Tibial nerve (tissue), 4 donors: ENCODE measurements at regions not wholly inside any gene's neighbourhood (a gene's known extent, or its start where the extent isn't known, plus 50 kb on each side); places are given as distances from the start of the nearest gene placed in this dataset.
A peak's percentile ranks its signal among the peaks of the same experiment; 100 is the strongest.
"Not testable (repeated sequence)": the region's sequence is repeated elsewhere in the genome, so short reads cannot be mapped to it uniquely, and the experiment has no call there.

Experiments
- DNase-seq, 2 donors: peaks; one replicate each; pipeline ENCODE4 v3.0.0-alpha.2; 2019; ENCODE audit warnings: low spot score in 2 of 2
- H3K27ac ChIP-seq, 4 donors: fragments of 200-600 bp; sonication (generic) in 3 of 4; one replicate each; pipeline ENCODE4 v1.5.1; 2017 to 2019; ENCODE audit warnings: mild to moderate bottlenecking in 1 of 4
- H3K27me3 ChIP-seq, 2 donors: fragments of 200-600 bp; sonication (generic) in 1 of 2; one replicate each; pipeline versions ENCODE4 v1.5.1 to v1.6.0; 2017 to 2019
- H3K36me3 ChIP-seq, 3 donors: fragments of 200-600 bp; sonication (generic); one replicate each; pipeline ENCODE4 v1.5.1; 2018 to 2019
- H3K4me1 ChIP-seq, 4 donors: fragments of 200-600 bp; sonication (generic) in 3 of 4; one replicate each; pipeline ENCODE4 v1.5.1; 2017 to 2019
- H3K4me3 ChIP-seq, 4 donors: fragments of 200-600 bp; sonication (generic) in 3 of 4; one replicate each; pipeline ENCODE4 v1.5.1; 2017 to 2019; ENCODE audit warnings: mild to moderate bottlenecking in 1 of 4, moderate library complexity in 1 of 4
- H3K9me3 ChIP-seq, 4 donors: fragments of 200-600 bp; sonication (generic) in 3 of 4; one replicate each; pipeline ENCODE4 v1.5.1; 2017 to 2019
- CTCF ChIP-seq, 5 experiments: fragments of 200-600 bp in 3 of 5; fragments of 450-650 bp in 2 of 5; sonication (generic) in 3 of 5; IDR thresholded peaks; one replicate each; pipeline ENCODE4 v1.5.1; 2016 to 2019; ENCODE audit warnings: antibody characterized with exemption in 5 of 5, mild to moderate bottlenecking in 3 of 5, moderate library complexity in 2 of 5
- EP300 ChIP-seq, 2 donors: sonication (generic); formaldehyde crosslinking; IDR thresholded peaks; one replicate each; pipeline ENCODE4 v1.6.1; 2017; ENCODE audit warnings: antibody characterized with exemption in 2 of 2, mild to moderate bottlenecking in 1 of 2
- POLR2A ChIP-seq, 2 donors: fragments of 450-650 bp; IDR thresholded peaks; one replicate each; pipeline ENCODE4 v1.6.1; 2017; ENCODE audit warnings: antibody characterized with exemption in 2 of 2, mild to moderate bottlenecking in 2 of 2, moderate library complexity in 2 of 2
- WGBS, 2 donors: methylation state at CpG; one replicate each; pipeline ENCODE4 v1.1.5; 2018; 5-methylcytosine and 5-hydroxymethylcytosine counted together

GRCh38 chr9:108033976-108034964, 544.7 kb upstream of the KLF4 start:
- TF ChIP-seq POLR2A (IDR thresholded peaks at IDR 0.05) (no peak), EP300 (IDR thresholded peaks at IDR 0.05) (no peak), CTCF (IDR thresholded peaks at IDR 0.05) (no peak)
- Histone ChIP-seq H3K4me1 (peaks cover 0 to 14% (median 0%) of the 10 kb centered on the region in 4 donors), H3K36me3 (no peaks in the 10 kb centered on the region), H3K27ac (no peak overlapping the region), H3K27me3 (no peaks in the 10 kb centered on the region), H3K9me3 (peaks cover 0 to 5% (median 0%) of the 10 kb centered on the region in 4 donors), H3K4me3 (no peak overlapping the region)
- no peak for DNase-seq
- 52 to 60% methylated on average over 5 of the region's 5 CpGs for WGBS, 2 donors

DNA sequence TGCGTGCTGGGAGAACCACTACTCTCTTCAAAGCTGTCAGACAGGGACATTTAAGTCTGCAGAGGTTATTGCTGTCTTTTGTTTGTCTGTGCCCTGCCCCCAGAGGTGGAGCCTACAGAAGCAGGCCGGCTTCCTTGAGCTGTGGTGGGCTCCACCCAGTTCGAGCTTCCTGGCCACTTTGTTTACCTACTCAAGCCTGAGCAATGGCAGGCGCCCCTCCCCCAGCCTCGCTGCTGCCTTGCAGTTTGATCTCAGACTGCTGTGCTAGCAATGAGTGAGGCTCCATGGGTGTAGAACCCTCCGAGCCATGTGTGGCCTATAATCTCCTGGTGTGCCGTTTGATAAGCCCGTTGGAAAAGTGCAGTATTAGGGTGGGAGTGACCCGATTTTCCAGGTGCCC, 542.5 kb upstream of the KLF4 start:
- not testable (repeated sequence) for H3K27ac ChIP-seq, H3K27me3 ChIP-seq
- WGBS, 2 donors: 88 to 93% methylated on average over 9 of the region's 9 CpGs

GRCh38 chr9:108031221-108031620, 541.7 kb upstream of the KLF4 start:
- 93 to 96% methylated on average over 11 of the region's 11 CpGs for WGBS, 2 donors
- H3K27me3 ChIP-seq, H3K27ac ChIP-seq, H3K36me3 ChIP-seq, H3K9me3 ChIP-seq, H3K4me3 ChIP-seq, DNase-seq: not testable (repeated sequence)
- H3K4me1 ChIP-seq: peaks cover 0 to 14% (median 0%) of the 10 kb centered on the region in 4 donors

More for the DNA sequence above, 542.5 kb upstream of the KLF4 start:
- not testable (repeated sequence) for H3K36me3 ChIP-seq, H3K9me3 ChIP-seq, DNase-seq, H3K4me3 ChIP-seq
- H3K4me1 ChIP-seq: peaks cover 0 to 14% (median 0%) of the 10 kb centered on the region in 4 donors

GRCh38 chr9:108026718-108027117, 537.1 kb upstream of the KLF4 start:
- WGBS, 2 donors: 95 to 96% methylated on average over 4 of the region's 4 CpGs
- not testable (repeated sequence) for H3K36me3 ChIP-seq, DNase-seq, H3K4me1 ChIP-seq, H3K27me3 ChIP-seq, H3K27ac ChIP-seq, H3K9me3 ChIP-seq, H3K4me3 ChIP-seq

DNA sequence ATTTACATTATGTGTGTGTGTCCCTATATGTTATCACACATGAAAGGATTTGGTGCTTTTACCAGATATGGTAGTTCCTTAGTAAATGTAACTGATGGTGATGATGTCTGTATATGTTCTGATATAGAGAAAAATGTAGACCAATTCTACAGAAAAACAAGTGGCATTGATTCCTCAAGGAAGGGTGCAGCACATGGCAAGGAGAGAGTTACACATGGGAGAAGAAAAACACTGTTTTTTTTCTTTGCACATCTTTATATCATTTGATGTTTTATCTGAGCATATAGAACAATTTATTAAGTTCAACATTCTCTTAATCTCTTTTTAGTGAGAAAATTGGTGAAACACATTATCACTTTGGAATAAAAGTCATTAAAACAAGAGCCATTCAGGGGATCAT, 535.0 kb upstream of the KLF4 start:
- no peaks in the 10 kb centered on the region for H3K36me3 ChIP-seq
- no peak for DNase-seq
- H3K27ac ChIP-seq: no peak overlapping the region
- H3K27me3 ChIP-seq: no peaks in the 10 kb centered on the region
- no peaks in the 10 kb centered on the region for H3K4me1 ChIP-seq
- H3K9me3 ChIP-seq: no peaks in the 10 kb centered on the region
- H3K4me3 ChIP-seq: no peak overlapping the region
- TF ChIP-seq CTCF (IDR thresholded peaks at IDR 0.05) (no peak), EP300 (IDR thresholded peaks at IDR 0.05) (no peak), POLR2A (IDR thresholded peaks at IDR 0.05) (no peak)

- H3K36me3 ChIP-seq: no peaks in the 10 kb centered on the region
- TF ChIP-seq CTCF (IDR thresholded peaks at IDR 0.05): no peak
- no peak for TF ChIP-seq EP300 (IDR thresholded peaks at IDR 0.05)
- no peak for TF ChIP-seq POLR2A (IDR thresholded peaks at IDR 0.05)
- 39 to 53% methylated on average over 4 of the region's 4 CpGs for WGBS, 2 donors
- no peaks in the 10 kb centered on the region for H3K4me1 ChIP-seq
- H3K4me3 ChIP-seq: no peak overlapping the region
- H3K9me3 ChIP-seq: no peaks in the 10 kb centered on the region
- peak overlapping the region in 1 of 4 donors; percentile 12 for H3K27ac ChIP-seq
- no peaks in the 10 kb centered on the region for H3K27me3 ChIP-seq
- DNase-seq: no peak
Observed at GRCh38 chr9:108022246-108022935, 532.8 kb upstream of the KLF4 start.
